Stimulated activated naive CD8-positive, alpha-beta T cell treated with anti-CD3 and anti-CD28 coated beads, Interleukin-15, Interleukin-2, amounts not matched to agents 100 ng/mL and 50 ng/mL, for 24 hours (primary cell): ENCODE measurements at regions not wholly inside any gene's neighbourhood (a gene's known extent, or its start where the extent isn't known, plus 50 kb on each side); places are given as distances from the start of the nearest gene placed in this dataset.
"Not testable (repeated sequence)": the region's sequence is repeated elsewhere in the genome, so short reads cannot be mapped to it uniquely, and the experiment has no call there.

Experiments
- H3K27ac Mint-ChIP-seq: one replicate; pipeline ENCODE4 v1.8.0; 2021; ENCODE audit warnings: mild to moderate bottlenecking, mixed read lengths
- H3K27me3 Mint-ChIP-seq: one replicate; pipeline ENCODE4 v1.8.0; 2021; ENCODE audit warnings: mixed read lengths
- H3K36me3 Mint-ChIP-seq: one replicate; pipeline ENCODE4 v1.8.0; 2021; ENCODE audit warnings: low read depth, mixed read lengths
- H3K4me1 Mint-ChIP-seq: one replicate; pipeline ENCODE4 v1.8.0; 2021; ENCODE audit warnings: low read depth, mixed read lengths
- H3K4me3 Mint-ChIP-seq: one replicate; pipeline ENCODE4 v1.8.0; 2021; ENCODE audit warnings: mild to moderate bottlenecking, mixed read lengths
- H3K9me3 Mint-ChIP-seq: one replicate; pipeline ENCODE4 v1.8.0; 2021; ENCODE audit warnings: mixed read lengths

- no peaks in the 10 kb centered on the region for H3K4me1 Mint-ChIP-seq
These were observed 345.1 kb downstream of the FAT3 start for GRCh38 chr11:92569726-92570125.

GRCh38 chr11:92572559-92572958, 347.9 kb downstream of the FAT3 start:
- Mint-ChIP-seq H3K9me3 (no peaks in the 10 kb centered on the region), H3K4me1 (no peaks in the 10 kb centered on the region), H3K36me3 (no peaks in the 10 kb centered on the region), H3K4me3 (no peak overlapping the region), H3K27me3 (no peaks in the 10 kb centered on the region), H3K27ac (no peak overlapping the region)

More at GRCh38 chr11:92569726-92570125, 345.1 kb downstream of the FAT3 start:
- Mint-ChIP-seq H3K27ac (no peak overlapping the region), H3K27me3 (no peaks in the 10 kb centered on the region), H3K9me3 (no peaks in the 10 kb centered on the region), H3K36me3 (no peaks in the 10 kb centered on the region), H3K4me3 (no peak overlapping the region)

GRCh38 chr11:92576315-92576714, 351.7 kb downstream of the FAT3 start:
- H3K27me3 Mint-ChIP-seq = no peaks in the 10 kb centered on the region
- no peaks in the 10 kb centered on the region for H3K9me3 Mint-ChIP-seq
- no peak overlapping the region for H3K4me3 Mint-ChIP-seq
- no peak overlapping the region for H3K27ac Mint-ChIP-seq
- H3K36me3 Mint-ChIP-seq = no peaks in the 10 kb centered on the region
- no peaks in the 10 kb centered on the region for H3K4me1 Mint-ChIP-seq

- H3K27ac Mint-ChIP-seq = no peak overlapping the region
- H3K36me3 Mint-ChIP-seq = no peaks in the 10 kb centered on the region
- no peaks in the 10 kb centered on the region for H3K4me1 Mint-ChIP-seq
- peaks cover 4% of the 10 kb centered on the region for H3K27me3 Mint-ChIP-seq
- H3K4me3 Mint-ChIP-seq = no peak overlapping the region
- H3K9me3 Mint-ChIP-seq = no peaks in the 10 kb centered on the region
These were observed 356.3 kb downstream of the FAT3 start for GRCh38 chr11:92580908-92581307.

GRCh38 chr11:92588393-92588792, 363.8 kb downstream of the FAT3 start:
- peaks cover 7% of the 10 kb centered on the region for H3K27me3 Mint-ChIP-seq
- no peak overlapping the region for H3K4me3 Mint-ChIP-seq
- no peaks in the 10 kb centered on the region for H3K4me1 Mint-ChIP-seq
- H3K36me3 Mint-ChIP-seq = no peaks in the 10 kb centered on the region
- no peaks in the 10 kb centered on the region for H3K9me3 Mint-ChIP-seq
- H3K27ac Mint-ChIP-seq = no peak overlapping the region

- Mint-ChIP-seq H3K36me3 (no peaks in the 10 kb centered on the region), H3K27ac (no peak overlapping the region)
These were observed 364.9 kb downstream of the FAT3 start for GRCh38 chr11:92589512-92589911.

GRCh38 chr11:92591521-92591920, 366.9 kb downstream of the FAT3 start:
- H3K4me1 Mint-ChIP-seq = no peaks in the 10 kb centered on the region
- no peaks in the 10 kb centered on the region for H3K9me3 Mint-ChIP-seq
- no peaks in the 10 kb centered on the region for H3K36me3 Mint-ChIP-seq
- peaks cover 3% of the 10 kb centered on the region for H3K27me3 Mint-ChIP-seq
- no peak overlapping the region for H3K4me3 Mint-ChIP-seq
- H3K27ac Mint-ChIP-seq = no peak overlapping the region

More at GRCh38 chr11:92589512-92589911, 364.9 kb downstream of the FAT3 start:
- no peaks in the 10 kb centered on the region for H3K4me1 Mint-ChIP-seq
- peaks cover 3% of the 10 kb centered on the region for H3K27me3 Mint-ChIP-seq
- H3K4me3 Mint-ChIP-seq = no peak overlapping the region
- no peaks in the 10 kb centered on the region for H3K9me3 Mint-ChIP-seq

- H3K27me3 Mint-ChIP-seq = peaks cover 3% of the 10 kb centered on the region
- no peak overlapping the region for H3K4me3 Mint-ChIP-seq
- H3K4me1 Mint-ChIP-seq = no peaks in the 10 kb centered on the region
- no peaks in the 10 kb centered on the region for H3K36me3 Mint-ChIP-seq
- H3K27ac Mint-ChIP-seq = no peak overlapping the region
- no peaks in the 10 kb centered on the region for H3K9me3 Mint-ChIP-seq
These were observed 369.6 kb downstream of the FAT3 start for GRCh38 chr11:92594251-92594650.

GRCh38 chr11:92595052-92595451, 370.4 kb downstream of the FAT3 start:
- Mint-ChIP-seq H3K36me3 (no peaks in the 10 kb centered on the region), H3K27ac (no peak overlapping the region), H3K4me1 (no peaks in the 10 kb centered on the region), H3K4me3 (no peak overlapping the region), H3K27me3 (no peaks in the 10 kb centered on the region), H3K9me3 (no peaks in the 10 kb centered on the region)

- H3K27ac Mint-ChIP-seq = no peak overlapping the region
- no peaks in the 10 kb centered on the region for H3K36me3 Mint-ChIP-seq
- no peaks in the 10 kb centered on the region for H3K4me1 Mint-ChIP-seq
- no peaks in the 10 kb centered on the region for H3K9me3 Mint-ChIP-seq
- no peak overlapping the region for H3K4me3 Mint-ChIP-seq
- no peaks in the 10 kb centered on the region for H3K27me3 Mint-ChIP-seq
These were observed 372.1 kb downstream of the FAT3 start for GRCh38 chr11:92596596-92597317.

GRCh38 chr11:92601048-92601447, 368.4 kb upstream of the MTNR1B start:
- no peaks in the 10 kb centered on the region for H3K36me3 Mint-ChIP-seq
- no peaks in the 10 kb centered on the region for H3K27me3 Mint-ChIP-seq
- no peaks in the 10 kb centered on the region for H3K4me1 Mint-ChIP-seq
- H3K4me3 Mint-ChIP-seq = no peak overlapping the region
- H3K27ac Mint-ChIP-seq = no peak overlapping the region
- H3K9me3 Mint-ChIP-seq = no peaks in the 10 kb centered on the region

- Mint-ChIP-seq H3K27ac (no peak overlapping the region), H3K36me3 (no peaks in the 10 kb centered on the region), H3K4me3 (no peak overlapping the region), H3K9me3 (no peaks in the 10 kb centered on the region), H3K27me3 (no peaks in the 10 kb centered on the region), H3K4me1 (no peaks in the 10 kb centered on the region)
These were observed 363.8 kb upstream of the MTNR1B start for GRCh38 chr11:92605667-92606066.

- Mint-ChIP-seq H3K4me3 (no peak overlapping the region), H3K9me3 (no peaks in the 10 kb centered on the region), H3K27me3 (no peaks in the 10 kb centered on the region), H3K4me1 (no peaks in the 10 kb centered on the region), H3K36me3 (no peaks in the 10 kb centered on the region), H3K27ac (no peak overlapping the region)
These were observed 361.3 kb upstream of the MTNR1B start for GRCh38 chr11:92607969-92608722.

- H3K27me3 Mint-ChIP-seq = no peaks in the 10 kb centered on the region
- H3K4me1 Mint-ChIP-seq = no peaks in the 10 kb centered on the region
- no peaks in the 10 kb centered on the region for H3K36me3 Mint-ChIP-seq
- H3K9me3 Mint-ChIP-seq = no peaks in the 10 kb centered on the region
- no peak overlapping the region for H3K4me3 Mint-ChIP-seq
- no peak overlapping the region for H3K27ac Mint-ChIP-seq
These were observed 358.3 kb upstream of the MTNR1B start for GRCh38 chr11:92611157-92611556.

GRCh38 chr11:92618020-92618419, 351.4 kb upstream of the MTNR1B start:
- not testable (repeated sequence) for H3K27ac Mint-ChIP-seq, H3K27me3 Mint-ChIP-seq, H3K9me3 Mint-ChIP-seq, H3K4me3 Mint-ChIP-seq, H3K4me1 Mint-ChIP-seq, H3K36me3 Mint-ChIP-seq

- Mint-ChIP-seq H3K9me3 (peaks cover 6% of the 10 kb centered on the region), H3K36me3 (no peaks in the 10 kb centered on the region), H3K27me3 (no peaks in the 10 kb centered on the region), H3K27ac (no peak overlapping the region), H3K4me3 (no peak overlapping the region), H3K4me1 (no peaks in the 10 kb centered on the region)
These were observed 346.4 kb upstream of the MTNR1B start for GRCh38 chr11:92623055-92623454.
